HEK293 (cell line): ENCODE measurements at regions not wholly inside any gene's neighbourhood (a gene's known extent, or its start where the extent isn't known, plus 50 kb on each side); places are given as distances from the start of the nearest gene placed in this dataset.

Source experiments
- BCL11A ChIP-seq: fragments of 450-650 bp; formaldehyde crosslinking; IDR thresholded peaks from 2 replicates; pipeline ENCODE4 v1.5.1; 2016; ENCODE audit warnings: low read depth, missing biosample characterization, missing genetic modification characterization
- KLF1 ChIP-seq: fragments of 450-650 bp; formaldehyde crosslinking; IDR thresholded peaks from 2 replicates; pipeline ENCODE4 v1.5.1; 2016; ENCODE audit warnings: missing biosample characterization, missing genetic modification characterization
- SCRT1 ChIP-seq: fragments of 450-650 bp; formaldehyde crosslinking; IDR thresholded peaks from 2 replicates; pipeline ENCODE4 v1.5.1; 2016; ENCODE audit warnings: missing biosample characterization, missing genetic modification characterization, borderline replicate concordance
- ZNF114 ChIP-seq: fragments of 450-650 bp; formaldehyde crosslinking; IDR thresholded peaks from 2 replicates; pipeline ENCODE4 v1.5.0; 2017; ENCODE audit warnings: missing biosample characterization, missing genetic modification characterization
- ZNF140 ChIP-seq: fragments of 450-650 bp; formaldehyde crosslinking; IDR thresholded peaks from 2 replicates; pipeline ENCODE4 v1.5.1; 2016; ENCODE audit warnings: missing biosample characterization, missing genetic modification characterization
- ZNF155 ChIP-seq: fragments of 450-650 bp; formaldehyde crosslinking; IDR thresholded peaks from 2 replicates; pipeline ENCODE4 v1.5.1; 2016; ENCODE audit warnings: missing biosample characterization, missing genetic modification characterization
- ZNF214 ChIP-seq: fragments of 450-650 bp; formaldehyde crosslinking; IDR thresholded peaks from 2 replicates; pipeline ENCODE4 v1.5.1; 2017; ENCODE audit warnings: missing biosample characterization, mild to moderate bottlenecking, missing genetic modification characterization, borderline replicate concordance
- ZNF513 ChIP-seq: fragments of 450-650 bp; IDR thresholded peaks from 2 replicates; pipeline ENCODE4 v1.5.1; 2018; ENCODE audit warnings: missing biosample characterization, missing genetic modification characterization
- ZNF623 ChIP-seq: fragments of 450-650 bp; formaldehyde crosslinking; IDR thresholded peaks from 2 replicates; pipeline ENCODE4 v1.5.1; 2016; ENCODE audit warnings: missing biosample characterization, missing genetic modification characterization
- ZNF837 ChIP-seq: fragments of 450-650 bp; formaldehyde crosslinking; IDR thresholded peaks from 2 replicates; pipeline ENCODE4 v1.5.1; 2016; ENCODE audit warnings: missing biosample characterization, missing genetic modification characterization
- TF ChIP-seq, protein P1 (sequence below): fragments of 450-650 bp; formaldehyde crosslinking; IDR thresholded peaks from 2 replicates; pipeline ENCODE4 v1.5.1; 2016; ENCODE audit warnings: missing biosample characterization, missing genetic modification characterization

- TF ChIP-seq, protein P1, sequence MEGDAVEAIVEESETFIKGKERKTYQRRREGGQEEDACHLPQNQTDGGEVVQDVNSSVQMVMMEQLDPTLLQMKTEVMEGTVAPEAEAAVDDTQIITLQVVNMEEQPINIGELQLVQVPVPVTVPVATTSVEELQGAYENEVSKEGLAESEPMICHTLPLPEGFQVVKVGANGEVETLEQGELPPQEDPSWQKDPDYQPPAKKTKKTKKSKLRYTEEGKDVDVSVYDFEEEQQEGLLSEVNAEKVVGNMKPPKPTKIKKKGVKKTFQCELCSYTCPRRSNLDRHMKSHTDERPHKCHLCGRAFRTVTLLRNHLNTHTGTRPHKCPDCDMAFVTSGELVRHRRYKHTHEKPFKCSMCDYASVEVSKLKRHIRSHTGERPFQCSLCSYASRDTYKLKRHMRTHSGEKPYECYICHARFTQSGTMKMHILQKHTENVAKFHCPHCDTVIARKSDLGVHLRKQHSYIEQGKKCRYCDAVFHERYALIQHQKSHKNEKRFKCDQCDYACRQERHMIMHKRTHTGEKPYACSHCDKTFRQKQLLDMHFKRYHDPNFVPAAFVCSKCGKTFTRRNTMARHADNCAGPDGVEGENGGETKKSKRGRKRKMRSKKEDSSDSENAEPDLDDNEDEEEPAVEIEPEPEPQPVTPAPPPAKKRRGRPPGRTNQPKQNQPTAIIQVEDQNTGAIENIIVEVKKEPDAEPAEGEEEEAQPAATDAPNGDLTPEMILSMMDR, result no peak
- no peak for TF ChIP-seq ZNF114 (tag by site-specific recombination)
- no peak for TF ChIP-seq SCRT1
- no peak for TF ChIP-seq ZNF155 (tag by site-specific recombination)
- TF ChIP-seq ZNF513 (tag by site-specific recombination), result no peak
- no peak for TF ChIP-seq BCL11A (tag by site-specific recombination)
- no peak for TF ChIP-seq ZNF140 (tag by site-specific recombination)
- no peak for TF ChIP-seq ZNF623 (tag by site-specific recombination)
- TF ChIP-seq ZNF214 (tag by site-specific recombination), result no peak
- TF ChIP-seq KLF1 (tag by site-specific recombination), result no peak
- no peak for TF ChIP-seq ZNF837 (tag by site-specific recombination)
These were observed 1004.0 kb downstream of the ADGRL3 start for GRCh38 chr4:62204136-62204535.
